DOHH2 (cell line): ENCODE measurements at regions not wholly inside any gene's neighbourhood (a gene's known extent, or its start where the extent isn't known, plus 50 kb on each side); places are given as distances from the start of the nearest gene placed in this dataset.

Experiments used
- H3F3A ChIP-seq: fragments of 200-600 bp; sonication (generic), shearing (Covaris generic); 2 replicates; pipeline ENCODE4 v1.6.0; 2016; ENCODE audit warnings: antibody characterized with exemption, mild to moderate bottlenecking; ENCODE audit not compliant: control insufficient read depth, insufficient read depth
- H3K27ac ChIP-seq: fragments of 200-600 bp; sonication (generic); 2 replicates; pipeline ENCODE4 v1.5.1; 2014; ENCODE audit warnings: low read depth, mild to moderate bottlenecking, low read length, moderate library complexity
- H3K27me3 ChIP-seq: fragments of 200-600 bp; sonication (generic); 2 replicates; pipeline ENCODE4 v1.6.1; 2014; ENCODE audit warnings: mild to moderate bottlenecking, low read length, mixed read lengths; ENCODE audit not compliant: control insufficient read depth
- H3K36me3 ChIP-seq: fragments of 200-600 bp; sonication (generic); 2 replicates; pipeline ENCODE4 v1.6.1; 2014; ENCODE audit warnings: mild to moderate bottlenecking, low read length, moderate library complexity, mixed read lengths; ENCODE audit not compliant: control insufficient read depth
- H3K4me1 ChIP-seq: fragments of 200-600 bp; sonication (generic); 2 replicates; pipeline ENCODE4 v1.6.1; 2014; ENCODE audit warnings: mild to moderate bottlenecking, low read length, mixed read lengths; ENCODE audit not compliant: control insufficient read depth
- H3K4me2 ChIP-seq: fragments of 200-600 bp; sonication (generic); 2 replicates; pipeline ENCODE4 v1.6.0; 2014; ENCODE audit warnings: mild to moderate bottlenecking, low read length, moderate library complexity
- H3K4me3 ChIP-seq: fragments of 200-600 bp; sonication (generic); 2 replicates; pipeline ENCODE4 v1.5.1; 2014; ENCODE audit warnings: mild to moderate bottlenecking, low read length, mixed read lengths
- H3K79me2 ChIP-seq: fragments of 200-600 bp; sonication (generic); 2 replicates; pipeline ENCODE4 v1.6.1; 2014; ENCODE audit warnings: mild to moderate bottlenecking, low read length, mixed read lengths; ENCODE audit not compliant: control insufficient read depth
- H3K9me2 ChIP-seq: fragments of 200-600 bp; sonication (generic); replicated peaks from 2 replicates; pipeline ENCODE4 v1.6.1; 2014; ENCODE audit warnings: mild to moderate bottlenecking, low read length, mixed read lengths; ENCODE audit not compliant: control insufficient read depth
- H3K9me3 ChIP-seq: fragments of 200-600 bp; sonication (generic); 2 replicates; pipeline ENCODE4 v1.6.1; 2014; ENCODE audit warnings: antibody characterized with exemption, low read length, mixed read lengths; ENCODE audit not compliant: control insufficient read depth, insufficient read depth
- H4K20me1 ChIP-seq: fragments of 200-600 bp; sonication (generic); 2 replicates; pipeline ENCODE4 v1.6.0; 2014; ENCODE audit warnings: low read depth, mild to moderate bottlenecking, antibody characterized with exemption, low read length, moderate library complexity; ENCODE audit not compliant: control insufficient read depth, insufficient read depth
- CTCF ChIP-seq: fragments of 200-600 bp; sonication (generic); IDR thresholded peaks from one replicate; pipeline ENCODE4 v1.5.1; 2014; ENCODE audit warnings: antibody characterized with exemption, mild to moderate bottlenecking, low read depth, low read length; ENCODE audit not compliant: poor library complexity, severe bottlenecking
- EZH2phosphoT487 ChIP-seq: fragments of 200-600 bp; sonication (generic); IDR thresholded peaks from 2 replicates; pipeline ENCODE4 v1.6.1; 2017; ENCODE audit warnings: borderline replicate concordance, mild to moderate bottlenecking, antibody characterized with exemption, low read length, moderate library complexity, mixed read lengths

- H3K27me3 ChIP-seq = no peaks in the 10 kb centered on the region
- H3F3A ChIP-seq = no peaks in the 10 kb centered on the region
- H3K79me2 ChIP-seq = no peaks in the 10 kb centered on the region
- no peaks in the 10 kb centered on the region for H3K4me1 ChIP-seq
- no peaks in the 10 kb centered on the region for H3K9me3 ChIP-seq
- no peak overlapping the region for H3K4me3 ChIP-seq
- no peaks in the 10 kb centered on the region for H4K20me1 ChIP-seq
- H3K36me3 ChIP-seq = no peaks in the 10 kb centered on the region
- H3K9me2 ChIP-seq = no peaks in the 10 kb centered on the region
- no peak overlapping the region for H3K4me2 ChIP-seq
- H3K27ac ChIP-seq = no peak overlapping the region
- TF ChIP-seq CTCF (no peak), EZH2phosphoT487 (no peak)
These were observed 98.3 kb upstream of the MYOCD start for GRCh38 chr17:12567077-12568053.

- TF ChIP-seq CTCF (no peak), EZH2phosphoT487 (no peak)
- Histone ChIP-seq H3K9me2 (no peaks in the 10 kb centered on the region), H3K27me3 (no peaks in the 10 kb centered on the region), H3K4me3 (no peak overlapping the region), H3K27ac (no peak overlapping the region), H3K4me1 (no peaks in the 10 kb centered on the region), H3K9me3 (no peaks in the 10 kb centered on the region), H3K79me2 (no peaks in the 10 kb centered on the region), H4K20me1 (no peaks in the 10 kb centered on the region), H3K4me2 (no peak overlapping the region), H3K36me3 (no peaks in the 10 kb centered on the region), H3F3A (no peaks in the 10 kb centered on the region)
These were observed 97.1 kb upstream of the MYOCD start for GRCh38 chr17:12568358-12569251.

DNA sequence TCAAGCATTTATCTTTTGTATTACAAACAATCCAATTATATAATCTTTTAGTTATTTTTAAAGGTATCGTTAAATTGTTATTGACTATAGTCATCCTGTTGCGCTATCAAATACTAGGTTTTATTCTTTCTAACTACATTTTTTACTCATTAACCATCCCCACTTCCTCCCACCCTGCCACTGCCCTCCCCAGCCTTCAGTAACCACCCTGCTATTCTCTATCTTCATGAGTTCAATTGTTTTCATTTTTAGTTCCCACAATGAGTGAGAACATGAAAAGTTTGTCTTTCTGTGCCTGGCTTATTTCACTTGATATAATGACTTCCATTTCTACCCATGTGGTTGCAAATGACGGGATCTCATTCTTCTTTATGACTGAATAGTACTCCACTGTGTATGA lies 94.1 kb upstream of the MYOCD start:
- Histone ChIP-seq H3K4me2 (no peak overlapping the region), H3K9me3 (no peaks in the 10 kb centered on the region)
- TF ChIP-seq EZH2phosphoT487 (no peak), CTCF (no peak)

More for the DNA sequence above, 94.1 kb upstream of the MYOCD start:
- Histone ChIP-seq H3K4me1 (no peaks in the 10 kb centered on the region), H3K9me2 (no peaks in the 10 kb centered on the region), H3K27ac (no peak overlapping the region), H3K79me2 (no peaks in the 10 kb centered on the region), H3K4me3 (no peak overlapping the region), H3K27me3 (no peaks in the 10 kb centered on the region), H4K20me1 (no peaks in the 10 kb centered on the region), H3F3A (no peaks in the 10 kb centered on the region), H3K36me3 (no peaks in the 10 kb centered on the region)
